NB4 (cell line): ENCODE measurements at regions not wholly inside any gene's neighbourhood (a gene's known extent, or its start where the extent isn't known, plus 50 kb on each side); places are given as distances from the start of the nearest gene placed in this dataset.

Experiments used
- CTCF ChIP-seq: IDR thresholded peaks from one replicate; pipeline ENCODE4 v1.5.1; 2012; ENCODE audit warnings: low read depth, low read length
- MYC ChIP-seq: IDR thresholded peaks from 2 replicates; pipeline ENCODE4 v1.6.1; 2011; ENCODE audit warnings: low read depth, low read length

- no peak for TF ChIP-seq CTCF
- no peak for TF ChIP-seq MYC
Observed at GRCh38 chr1:209397910-209398309, 185.6 kb upstream of the CAMK1G start.
